Neutrophil (primary cell): ENCODE measurements at regions not wholly inside any gene's neighbourhood (a gene's known extent, or its start where the extent isn't known, plus 50 kb on each side); places are given as distances from the start of the nearest gene placed in this dataset.

Experiments
- H3K27ac ChIP-seq: fragments of 200-600 bp; sonication (generic); 2 replicates; pipeline ENCODE4 v1.5.1; 2016; ENCODE audit warnings: mild to moderate bottlenecking, moderate library complexity
- H3K27me3 ChIP-seq: fragments of 200-600 bp; sonication (generic); 2 replicates; pipeline ENCODE4 v1.6.0; 2016; ENCODE audit warnings: mild to moderate bottlenecking
- H3K36me3 ChIP-seq: fragments of 200-600 bp; sonication (generic); 2 replicates; pipeline ENCODE4 v1.5.1; 2017
- H3K4me1 ChIP-seq, 2 experiments: fragments of 200-600 bp in 1 of 2; sonication (generic) in 1 of 2; 1 replicate in 1 of 2; 2 replicates in 1 of 2; pipeline versions ENCODE4 v1.5.1 to v1.6.1; 2013 to 2016; ENCODE audit warnings: low read depth in 1 of 2, low read length in 1 of 2, mild to moderate bottlenecking in 1 of 2, moderate library complexity in 1 of 2; ENCODE audit not compliant: control insufficient read depth in 1 of 2, insufficient read depth in 1 of 2
- H3K4me3 ChIP-seq, 2 experiments: fragments of 200-600 bp in 1 of 2; sonication (generic) in 1 of 2; 1 replicate in 1 of 2; 2 replicates in 1 of 2; pipeline ENCODE4 v1.5.1; 2013 to 2016; ENCODE audit warnings: low read depth in 1 of 2, low read length in 1 of 2, mild to moderate bottlenecking in 1 of 2, moderate library complexity in 1 of 2
- H3K9me3 ChIP-seq: fragments of 200-600 bp; sonication (generic); 2 replicates; pipeline ENCODE4 v1.5.1; 2016
- CTCF ChIP-seq: fragments of 200-600 bp; sonication (generic); IDR thresholded peaks from 2 replicates; pipeline ENCODE4 v1.5.1; 2016; ENCODE audit warnings: antibody characterized with exemption

GRCh38 chr14:87084908-87085307, 908.1 kb downstream of the GALC start:
- Histone ChIP-seq H3K4me3 (no peak overlapping the region), H3K4me1 (no peaks in the 10 kb centered on the region), H3K36me3 (no peaks in the 10 kb centered on the region), H3K27me3 (no peaks in the 10 kb centered on the region), H3K9me3 (no peaks in the 10 kb centered on the region), H3K27ac (no peak overlapping the region)
- TF ChIP-seq CTCF = no peak

GRCh38 chr14:87082917-87083316, 910.1 kb downstream of the GALC start:
- H3K9me3 ChIP-seq = no peaks in the 10 kb centered on the region
- TF ChIP-seq CTCF = no peak
- no peaks in the 10 kb centered on the region for H3K36me3 ChIP-seq
- H3K4me1 ChIP-seq = no peaks in the 10 kb centered on the region
- H3K27ac ChIP-seq = no peak overlapping the region
- no peaks in the 10 kb centered on the region for H3K27me3 ChIP-seq
- no peak overlapping the region for H3K4me3 ChIP-seq

GRCh38 chr14:87081004-87081403, 912.0 kb downstream of the GALC start:
- no peak for TF ChIP-seq CTCF
- no peaks in the 10 kb centered on the region for H3K9me3 ChIP-seq
- no peaks in the 10 kb centered on the region for H3K4me1 ChIP-seq
- H3K27me3 ChIP-seq = no peaks in the 10 kb centered on the region
- no peak overlapping the region for H3K27ac ChIP-seq
- no peak overlapping the region for H3K4me3 ChIP-seq
- no peaks in the 10 kb centered on the region for H3K36me3 ChIP-seq

GRCh38 chr14:87080146-87080545, 912.8 kb downstream of the GALC start:
- Histone ChIP-seq H3K4me3 (no peak overlapping the region), H3K4me1 (no peaks in the 10 kb centered on the region), H3K36me3 (no peaks in the 10 kb centered on the region), H3K9me3 (no peaks in the 10 kb centered on the region), H3K27me3 (no peaks in the 10 kb centered on the region), H3K27ac (no peak overlapping the region)
- no peak for TF ChIP-seq CTCF

- Histone ChIP-seq H3K4me3 (no peak overlapping the region), H3K4me1 (no peaks in the 10 kb centered on the region), H3K27ac (no peak overlapping the region), H3K27me3 (no peaks in the 10 kb centered on the region), H3K36me3 (no peaks in the 10 kb centered on the region), H3K9me3 (no peaks in the 10 kb centered on the region)
- no peak for TF ChIP-seq CTCF
These were observed 913.6 kb downstream of the GALC start for GRCh38 chr14:87079416-87079815.

- no peak for TF ChIP-seq CTCF
- H3K36me3 ChIP-seq = no peaks in the 10 kb centered on the region
- no peaks in the 10 kb centered on the region for H3K4me1 ChIP-seq
- H3K27me3 ChIP-seq = no peaks in the 10 kb centered on the region
- H3K9me3 ChIP-seq = no peaks in the 10 kb centered on the region
- no peak overlapping the region for H3K4me3 ChIP-seq
- H3K27ac ChIP-seq = no peak overlapping the region
These were observed 916.1 kb downstream of the GALC start for GRCh38 chr14:87076922-87077321.
